CD4-positive, alpha-beta T cell treated with Interleukin-4 for 1 hour (primary cell): ENCODE measurements at regions not wholly inside any gene's neighbourhood (a gene's known extent, or its start where the extent isn't known, plus 50 kb on each side); places are given as distances from the start of the nearest gene placed in this dataset.

Experiments
- DNase-seq, 2 donors: peaks; one replicate each; pipeline ENCODE4 v3.0.0-alpha.2; 2020 to 2022

GRCh38 chr3:102757950-102758349 is 323.1 kb downstream of the ZPLD1 start:
- no peak for DNase-seq

GRCh38 chr3:102761766-102762165 is 327.0 kb downstream of the ZPLD1 start:
- no peak for DNase-seq

GRCh38 chr3:102790747-102791325 is 356.0 kb downstream of the ZPLD1 start:
- no peak for DNase-seq

- DNase-seq, result no peak
Measured at GRCh38 chr3:102791641-102792589, 357.1 kb downstream of the ZPLD1 start.

- no peak for DNase-seq
Measured at GRCh38 chr3:102796804-102797203, 362.0 kb downstream of the ZPLD1 start.

- DNase-seq, result no peak
Measured at GRCh38 chr3:102802819-102803420, 368.1 kb downstream of the ZPLD1 start.

GRCh38 chr3:102810937-102811336 is 376.1 kb downstream of the ZPLD1 start:
- no peak for DNase-seq

- DNase-seq, result no peak
Measured at GRCh38 chr3:102826636-102827035, 391.8 kb downstream of the ZPLD1 start.

GRCh38 chr3:102827386-102827785 is 392.6 kb downstream of the ZPLD1 start:
- no peak for DNase-seq

- DNase-seq, result no peak
Measured at GRCh38 chr3:102830415-102830814, 395.6 kb downstream of the ZPLD1 start.

- no peak for DNase-seq
Measured at GRCh38 chr3:102841866-102842265, 407.1 kb downstream of the ZPLD1 start.

GRCh38 chr3:102866845-102867244 is 432.0 kb downstream of the ZPLD1 start:
- no peak for DNase-seq

- no peak for DNase-seq
Measured at GRCh38 chr3:102883515-102883914, 448.7 kb downstream of the ZPLD1 start.

GRCh38 chr3:102885289-102885688 is 450.5 kb downstream of the ZPLD1 start:
- DNase-seq, result no peak

- DNase-seq, result no peak
Measured at GRCh38 chr3:102887431-102887830, 452.6 kb downstream of the ZPLD1 start.

GRCh38 chr3:102896851-102897621 is 462.2 kb downstream of the ZPLD1 start:
- no peak for DNase-seq

- no peak for DNase-seq
Measured at GRCh38 chr3:102904629-102905028, 469.8 kb downstream of the ZPLD1 start.

GRCh38 chr3:102905811-102906210 is 471.0 kb downstream of the ZPLD1 start:
- no peak for DNase-seq

GRCh38 chr3:102906818-102907217 is 472.0 kb downstream of the ZPLD1 start:
- no peak for DNase-seq

GRCh38 chr3:102909904-102910303 is 475.1 kb downstream of the ZPLD1 start:
- DNase-seq, result no peak

- no peak for DNase-seq
Measured at GRCh38 chr3:102916532-102916931, 481.7 kb downstream of the ZPLD1 start.

- no peak for DNase-seq
Measured at GRCh38 chr3:102926618-102927017, 491.8 kb downstream of the ZPLD1 start.

- no peak for DNase-seq
Measured at GRCh38 chr3:102933377-102933776, 498.6 kb downstream of the ZPLD1 start.
